Activated gamma-delta T cell treated with Interleukin-2 at 50 U/mL for 16 hours (primary cell): ENCODE measurements at regions not wholly inside any gene's neighbourhood (a gene's known extent, or its start where the extent isn't known, plus 50 kb on each side); places are given as distances from the start of the nearest gene placed in this dataset.

Experiments
- DNase-seq: peaks from one replicate; pipeline ENCODE4 v3.0.0-alpha.2; 2020

DNA sequence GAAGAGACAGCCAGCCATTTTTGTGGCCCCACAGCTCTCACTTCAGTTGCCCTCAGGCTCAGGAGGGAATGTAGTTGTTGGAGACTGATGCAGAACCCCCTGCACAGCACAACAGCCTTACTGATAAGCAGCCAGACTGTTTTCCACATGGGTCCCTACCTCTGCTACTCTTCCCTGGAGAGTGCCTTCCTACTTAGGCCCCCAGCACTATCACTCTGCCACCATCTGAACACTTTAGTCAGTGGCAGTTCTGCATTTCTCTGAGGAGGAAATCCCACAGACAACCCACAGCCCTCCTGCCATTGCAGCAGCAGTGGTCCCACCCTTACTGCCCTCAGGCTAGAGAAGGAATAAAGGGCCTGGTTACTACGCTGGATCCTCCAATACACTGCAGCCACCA is 61.8 kb upstream of the PTPRD start:
- DNase-seq: no peak

DNA sequence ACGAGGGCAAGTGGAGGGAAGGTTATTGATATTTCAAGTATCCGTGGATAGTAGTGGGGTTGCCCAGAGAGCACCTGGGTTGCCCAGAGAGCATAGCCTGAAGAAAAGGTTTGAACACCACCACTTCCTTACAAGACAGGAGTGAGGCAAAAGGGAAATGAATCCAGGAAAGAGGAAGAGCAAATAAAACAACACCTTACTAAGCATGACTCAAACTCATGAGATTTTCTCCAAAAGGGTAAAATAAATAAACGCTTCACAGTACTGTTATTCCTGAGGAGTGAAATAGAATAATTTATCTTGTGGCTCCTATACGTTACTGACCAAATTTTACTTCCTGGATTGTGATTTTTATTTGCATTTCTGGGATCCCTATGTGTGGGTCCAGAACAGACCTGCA is 65.2 kb upstream of the PTPRD start:
- DNase-seq: no peak

DNA sequence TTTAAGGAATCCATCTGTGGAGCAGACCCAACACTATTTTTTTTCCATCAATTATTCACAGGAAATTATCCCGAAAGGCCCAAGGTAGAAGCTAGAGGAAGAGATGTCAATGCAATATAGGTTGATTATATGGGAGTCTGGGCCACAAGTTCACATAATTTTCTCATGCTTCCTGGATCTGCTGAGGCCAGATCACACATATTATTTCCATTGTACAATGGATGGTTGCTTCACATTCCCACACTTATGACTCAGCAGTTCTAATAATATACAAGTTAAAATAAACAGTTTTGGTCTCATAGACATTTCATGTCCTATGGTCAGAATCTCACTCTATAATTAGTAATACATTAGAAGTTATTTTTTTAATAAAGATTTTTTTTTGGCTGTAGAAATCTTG is 66.0 kb upstream of the PTPRD start:
- no peak for DNase-seq

DNA sequence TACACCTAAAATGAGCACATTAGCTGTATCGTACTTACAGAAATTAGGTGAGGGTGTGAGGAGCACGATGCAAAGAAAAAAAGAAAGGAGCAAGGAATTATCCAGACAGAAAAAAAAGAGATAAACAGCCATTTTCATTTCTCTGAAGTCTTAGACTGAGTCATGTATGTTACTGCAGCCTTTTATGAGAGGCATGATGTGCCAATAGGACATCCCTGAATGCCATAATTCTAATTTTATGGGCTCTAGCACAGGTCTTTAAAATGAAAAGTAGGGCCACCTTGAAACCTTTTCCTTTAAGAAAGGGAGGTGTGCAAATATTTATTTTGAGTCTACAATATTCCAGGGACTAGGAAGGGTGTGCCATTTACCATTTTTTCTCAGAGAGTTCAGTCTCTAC is 74.1 kb upstream of the PTPRD start:
- DNase-seq: no peak

GRCh38 chr9:10690546-10690945 is 77.7 kb upstream of the PTPRD start:
- DNase-seq: no peak

DNA sequence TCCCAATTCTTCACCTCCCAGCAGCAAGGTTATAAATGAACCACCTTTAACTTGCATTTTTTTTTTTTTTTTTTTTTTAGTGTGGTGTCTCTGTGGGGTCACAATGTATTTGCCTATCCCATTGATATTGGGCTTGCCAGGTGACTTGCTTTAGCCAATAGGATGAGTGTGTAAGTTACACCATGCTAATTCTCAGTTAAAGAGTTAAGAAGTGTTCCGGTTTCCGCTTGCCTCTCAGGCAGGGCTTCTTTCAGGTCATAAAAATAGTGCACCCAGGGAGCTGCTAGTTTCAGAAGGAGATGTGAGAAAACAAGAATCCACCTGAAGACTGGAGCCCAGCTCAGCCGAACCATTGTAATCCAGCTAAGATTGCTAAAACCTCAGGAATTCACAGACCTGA is 84.2 kb upstream of the PTPRD start:
- DNase-seq: no peak

- DNase-seq: no peak
Measured at GRCh38 chr9:10700291-10700690, 87.5 kb upstream of the PTPRD start.

- no peak for DNase-seq
Measured at GRCh38 chr9:10700915-10701314, 88.1 kb upstream of the PTPRD start.

DNA sequence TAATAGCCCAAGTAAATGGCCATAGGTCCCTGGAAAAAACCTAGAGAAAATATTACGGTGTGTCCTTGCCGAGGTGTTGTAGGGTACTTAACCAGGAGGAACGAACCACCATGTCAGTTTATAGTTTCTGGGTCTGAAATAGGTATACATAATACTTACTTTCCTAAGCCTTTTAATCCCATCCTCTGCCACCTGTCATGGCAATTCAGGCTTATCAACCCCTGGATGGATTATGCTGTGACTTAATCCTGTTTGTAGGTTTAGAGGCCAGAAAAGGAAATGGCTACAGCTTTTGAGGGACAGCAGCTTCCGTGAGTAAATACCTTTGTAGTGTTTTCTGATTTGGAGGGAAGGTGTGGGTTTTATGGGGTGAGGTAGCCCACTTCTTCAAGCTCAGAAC is 89.1 kb upstream of the PTPRD start:
- no peak for DNase-seq

GRCh38 chr9:10703139-10703538 is 90.3 kb upstream of the PTPRD start:
- no peak for DNase-seq

DNA sequence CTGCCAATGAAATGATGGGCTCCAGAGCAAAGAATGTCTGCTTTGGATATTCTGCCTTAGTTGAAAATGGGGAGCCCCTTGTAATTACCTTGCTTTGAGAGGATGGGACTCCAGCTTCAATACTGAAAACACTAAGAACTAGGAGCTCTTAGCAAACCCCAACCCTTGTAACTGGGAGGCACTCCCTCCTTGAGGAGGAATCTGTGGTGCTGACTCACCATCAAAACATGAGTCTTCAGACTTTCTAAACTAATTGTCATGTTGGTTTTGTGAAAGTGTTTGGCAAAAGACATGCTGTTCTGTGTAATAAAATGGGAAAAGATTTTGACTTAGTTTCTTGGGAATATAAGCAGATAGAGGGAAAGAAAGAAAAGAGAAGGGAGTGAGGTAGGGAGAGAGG is 91.9 kb upstream of the PTPRD start:
- DNase-seq: no peak

GRCh38 chr9:10705383-10705782 is 92.6 kb upstream of the PTPRD start:
- no peak for DNase-seq

GRCh38 chr9:10706788-10707187 is 94.0 kb upstream of the PTPRD start:
- DNase-seq: no peak

DNA sequence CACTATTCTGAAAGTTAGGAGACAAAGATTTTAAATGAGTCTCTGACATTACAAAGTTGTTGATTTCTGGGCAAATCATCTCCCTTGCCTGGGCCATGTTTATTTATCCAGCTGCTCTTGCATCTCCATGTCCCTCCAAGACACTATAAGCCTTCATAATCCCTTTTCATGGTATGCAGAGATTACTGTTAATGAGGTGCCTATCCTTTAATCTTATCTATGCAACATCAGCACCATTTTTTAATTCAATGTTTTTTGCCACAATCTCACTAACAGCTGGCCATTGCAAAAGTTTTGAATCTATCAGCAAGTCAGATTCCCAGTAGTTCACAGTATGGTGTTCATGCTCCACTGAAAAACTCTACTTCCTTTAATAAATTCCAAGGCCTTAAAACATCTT is 108.5 kb upstream of the PTPRD start:
- DNase-seq: no peak

DNA sequence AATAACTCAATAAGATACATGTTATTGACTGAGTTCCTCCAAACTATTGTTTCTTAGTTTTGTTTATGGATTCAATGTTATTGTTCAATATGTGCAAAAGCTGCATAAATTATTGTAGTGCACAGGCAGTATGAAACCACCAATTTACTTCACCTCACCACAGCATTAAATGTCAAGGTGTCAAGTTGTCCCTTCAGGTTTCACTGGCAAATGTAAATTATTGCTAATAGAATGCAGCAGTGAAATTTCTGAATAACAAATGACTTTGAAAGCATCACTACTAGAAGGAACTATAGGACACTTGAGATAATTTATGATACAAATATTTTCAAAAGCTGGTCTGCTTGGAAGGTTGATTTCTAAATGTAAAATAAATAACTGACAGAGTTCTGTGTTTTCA is 116.4 kb upstream of the PTPRD start:
- no peak for DNase-seq

DNA sequence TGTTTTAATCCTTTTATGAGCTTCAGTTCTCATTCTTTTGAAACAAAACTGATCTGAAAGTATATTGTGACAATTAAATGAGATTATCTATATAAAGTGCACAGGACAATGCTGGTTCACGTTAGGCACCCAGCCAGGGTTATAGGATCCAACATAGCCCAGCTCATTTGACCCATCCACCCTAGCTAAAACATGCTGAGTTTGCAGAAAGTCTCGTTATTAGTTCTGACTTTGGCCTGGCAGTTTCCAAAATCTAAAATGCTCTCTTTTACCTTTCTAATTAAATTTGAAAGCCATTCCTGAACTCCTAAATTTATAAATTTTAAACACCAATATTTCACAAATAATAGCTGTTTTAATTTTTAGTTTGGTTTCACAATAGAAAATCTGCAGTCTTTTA is 131.9 kb upstream of the PTPRD start:
- no peak for DNase-seq

- DNase-seq: no peak
Measured at GRCh38 chr9:10753474-10753873, 140.7 kb upstream of the PTPRD start.

DNA sequence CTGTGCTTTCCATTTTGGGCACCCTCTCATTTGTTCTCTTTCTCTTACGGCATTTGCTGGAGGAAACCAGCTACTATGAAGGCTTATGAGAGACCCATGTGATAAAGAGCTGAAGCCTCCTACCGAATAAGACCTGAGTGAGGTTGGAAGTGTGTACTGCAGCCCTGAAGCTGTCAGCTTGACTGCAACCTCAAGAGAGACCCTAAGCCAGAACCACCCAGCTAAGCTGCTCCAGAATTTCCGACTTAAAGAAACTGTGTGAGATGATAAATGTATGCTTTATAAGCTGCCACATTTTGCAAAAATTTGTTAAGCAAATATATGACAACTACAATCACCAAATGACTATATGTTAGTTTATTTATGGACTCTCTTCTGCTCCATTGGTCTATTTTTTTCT is 151.7 kb upstream of the PTPRD start:
- DNase-seq: no peak

DNA sequence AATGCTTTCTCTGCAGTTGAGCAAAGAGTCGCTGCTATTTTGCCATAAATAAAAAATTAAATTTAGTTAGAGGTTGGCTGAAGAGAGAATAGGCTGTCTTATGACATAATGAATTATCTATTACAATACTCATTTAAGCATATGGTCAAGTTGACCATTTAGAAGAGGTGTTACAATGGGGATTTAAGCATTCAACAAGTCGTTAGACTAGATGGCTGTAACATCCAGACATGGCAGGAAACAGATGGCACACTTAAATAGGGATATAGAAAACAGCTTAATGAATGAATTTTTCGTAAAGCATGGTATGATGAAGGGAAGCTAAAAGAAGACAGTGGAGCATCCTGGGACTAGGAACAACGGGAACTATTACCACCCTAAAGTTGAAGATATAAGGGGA is 160.3 kb upstream of the PTPRD start:
- no peak for DNase-seq

- DNase-seq: no peak
Measured at GRCh38 chr9:10774051-10774450, 161.2 kb upstream of the PTPRD start.

DNA sequence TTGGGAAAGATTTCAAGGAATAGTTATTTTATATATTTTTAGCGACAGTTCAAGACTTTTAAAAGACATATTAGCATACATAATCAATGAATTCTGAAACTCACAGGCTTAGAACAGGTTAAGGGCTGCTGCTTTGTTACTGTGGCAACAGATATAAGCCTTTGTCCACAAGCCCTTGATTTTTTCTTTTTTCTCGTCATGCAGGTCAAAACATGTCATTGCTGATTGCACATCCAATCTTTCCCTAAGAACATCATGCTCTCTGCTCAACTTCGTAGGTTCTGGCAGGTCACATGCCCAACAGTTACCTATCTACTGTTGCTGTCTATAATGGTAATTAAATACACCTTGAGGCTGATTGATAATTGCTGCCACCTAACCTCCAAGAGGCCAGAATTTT is 172.5 kb upstream of the PTPRD start:
- DNase-seq: no peak

GRCh38 chr9:10793306-10793705 is 180.5 kb upstream of the PTPRD start:
- DNase-seq: no peak

DNA sequence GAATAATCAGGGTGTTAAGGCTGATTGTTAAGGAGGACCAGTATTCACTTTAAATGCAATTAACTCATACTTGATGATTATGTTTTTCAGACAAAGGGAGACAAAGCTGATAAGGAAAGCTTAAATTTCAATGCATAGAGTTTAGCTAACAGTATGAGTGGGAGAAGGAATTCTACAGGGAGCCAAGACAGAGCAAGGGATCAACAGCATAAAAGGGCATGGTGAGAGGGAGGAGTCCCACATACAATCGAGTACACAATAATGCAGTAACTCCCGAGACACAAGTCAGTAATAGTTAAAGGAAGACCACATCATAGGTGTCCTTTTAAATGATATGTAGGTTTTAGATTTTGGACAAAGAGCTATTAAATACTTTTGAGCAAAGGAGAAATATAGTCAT is 191.7 kb upstream of the PTPRD start:
- no peak for DNase-seq

DNA sequence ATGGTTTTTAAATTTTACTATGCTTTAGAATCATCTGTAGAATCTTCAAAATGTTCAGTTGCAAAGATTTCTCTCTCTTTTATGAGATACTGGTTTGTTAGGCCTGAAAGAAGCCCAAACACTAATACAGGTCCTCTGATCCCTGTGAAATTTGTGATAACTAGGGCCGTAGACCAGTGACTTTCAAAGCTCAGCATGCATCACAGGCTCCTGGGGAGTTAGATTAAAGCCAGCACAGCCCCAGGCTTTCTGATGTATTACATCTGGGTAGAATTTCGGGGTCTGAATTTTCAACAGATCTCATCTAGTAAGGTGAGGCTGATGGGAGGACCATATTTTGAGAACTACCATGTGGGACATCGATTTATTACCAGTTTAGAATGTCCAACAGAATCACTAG is 194.1 kb upstream of the PTPRD start:
- DNase-seq: no peak

- no peak for DNase-seq
Measured at GRCh38 chr9:10818206-10818605, 205.4 kb upstream of the PTPRD start.

GRCh38 chr9:10835791-10836463 is 223.1 kb upstream of the PTPRD start:
- DNase-seq: no peak
